Activated naive CD8-positive, alpha-beta T cell treated with anti-CD3 and anti-CD28 coated beads, Interleukin-2, amount 50 U/mL, for 24 hours (primary cell): ENCODE measurements at regions not wholly inside any gene's neighbourhood (a gene's known extent, or its start where the extent isn't known, plus 50 kb on each side); places are given as distances from the start of the nearest gene placed in this dataset.
A peak's percentile ranks its signal among the peaks of the same experiment; 100 is the strongest.

ENCODE experiments used
- ATAC-seq: fragments of 150-1000 bp; cut with Tn5 transposase; one replicate; pipeline ENCODE4 v1.10.0; 2021
- DNase-seq: peaks from one replicate; pipeline ENCODE4 v3.0.0; 2021
- H3K27ac Mint-ChIP-seq: one replicate; pipeline ENCODE4 v1.8.0; 2021; ENCODE audit warnings: mild to moderate bottlenecking, mixed read lengths
- H3K27me3 Mint-ChIP-seq: one replicate; pipeline ENCODE4 v1.8.0; 2021; ENCODE audit warnings: mixed read lengths
- H3K36me3 Mint-ChIP-seq: one replicate; pipeline ENCODE4 v1.8.0; 2021; ENCODE audit warnings: low read depth, mixed read lengths
- H3K4me1 Mint-ChIP-seq: one replicate; pipeline ENCODE4 v1.8.0; 2021; ENCODE audit warnings: mixed read lengths
- H3K4me3 Mint-ChIP-seq: one replicate; pipeline ENCODE4 v1.8.0; 2021; ENCODE audit warnings: mild to moderate bottlenecking, moderate library complexity, mixed read lengths
- H3K9me3 Mint-ChIP-seq: one replicate; pipeline ENCODE4 v1.8.0; 2021; ENCODE audit warnings: mixed read lengths

DNA sequence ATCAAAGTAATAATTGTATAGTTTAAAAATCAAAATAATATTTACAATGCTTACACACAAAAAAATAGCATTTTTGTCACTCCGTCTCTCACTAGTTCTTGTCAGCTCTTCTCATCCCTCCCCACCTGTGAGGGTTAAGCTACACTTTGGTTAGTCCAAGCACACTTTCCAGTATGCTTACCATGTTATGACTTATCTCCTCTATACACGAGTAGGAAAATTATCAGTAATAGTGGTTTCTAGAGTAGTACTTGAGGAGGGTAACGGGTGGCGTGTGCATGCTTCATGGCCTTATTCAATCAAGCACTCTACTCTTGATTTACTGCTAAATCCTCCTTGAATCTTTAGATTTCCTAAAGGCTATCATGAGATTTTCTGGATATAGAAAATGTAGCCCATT, 443.7 kb downstream of the UTRN start:
- Mint-ChIP-seq H3K4me3 (no peak overlapping the region), H3K27me3 (no peaks in the 10 kb centered on the region), H3K27ac (peak overlapping the region; percentile 70), H3K9me3 (peaks cover 5% of the 10 kb centered on the region), H3K4me1 (peaks cover 54% of the 10 kb centered on the region), H3K36me3 (peaks cover 21% of the 10 kb centered on the region)
- ATAC-seq = peak; percentile 78
- DNase-seq = no peak

DNA sequence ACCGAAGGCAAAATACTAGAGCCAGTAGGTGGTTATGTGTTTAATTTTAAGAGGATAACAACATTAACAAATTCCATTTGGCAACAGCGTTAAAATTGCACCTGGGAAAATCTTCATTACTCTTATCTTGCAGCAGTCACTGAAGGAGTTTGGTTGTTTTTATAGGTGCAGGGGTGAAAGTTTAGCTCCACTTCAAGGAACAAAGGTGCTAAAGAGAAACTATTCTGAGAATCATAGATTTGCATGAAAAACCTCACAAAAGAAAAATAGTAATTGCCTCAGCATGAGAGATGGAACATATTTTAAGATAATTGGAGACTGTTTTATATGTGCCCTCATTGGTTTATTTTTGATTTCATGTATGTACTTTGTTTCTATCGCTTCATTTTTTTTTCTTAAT, 444.4 kb downstream of the UTRN start:
- H3K4me3 Mint-ChIP-seq = no peak overlapping the region
- peaks cover 20% of the 10 kb centered on the region for H3K36me3 Mint-ChIP-seq
- H3K9me3 Mint-ChIP-seq = peaks cover 3% of the 10 kb centered on the region
- peaks cover 53% of the 10 kb centered on the region for H3K4me1 Mint-ChIP-seq
- ATAC-seq (no peak), DNase-seq (no peak)
- H3K27me3 Mint-ChIP-seq = no peaks in the 10 kb centered on the region
- peak overlapping the region; percentile 70 for H3K27ac Mint-ChIP-seq

DNA sequence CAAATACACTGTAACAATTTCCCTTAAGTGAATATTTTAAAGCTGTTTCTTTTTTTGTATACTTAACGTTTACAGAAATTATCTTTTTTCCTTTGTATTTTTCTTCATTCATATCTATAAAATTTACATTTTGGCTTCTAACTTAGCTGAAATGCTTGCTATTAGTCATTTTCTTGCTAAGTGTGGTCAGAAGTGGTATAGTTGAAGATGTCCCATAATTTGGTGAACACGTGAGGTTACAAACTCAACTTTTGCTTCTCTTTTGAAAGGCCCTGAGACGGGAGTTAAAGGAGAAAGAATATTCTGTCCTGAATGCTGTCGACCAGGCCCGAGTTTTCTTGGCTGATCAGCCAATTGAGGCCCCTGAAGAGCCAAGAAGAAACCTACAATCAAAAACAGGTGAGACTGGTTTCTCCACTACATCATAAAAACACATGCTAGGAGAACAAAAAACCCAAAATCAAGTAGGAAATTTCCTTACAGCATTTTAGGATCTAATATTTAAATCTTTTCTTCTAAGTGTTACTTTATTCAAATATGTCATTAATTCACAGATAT, 445.0 kb downstream of the UTRN start:
- DNase-seq = no peak
- no peak for ATAC-seq
- peaks cover 14% of the 10 kb centered on the region for H3K36me3 Mint-ChIP-seq
- no peaks in the 10 kb centered on the region for H3K27me3 Mint-ChIP-seq
- peak overlapping the region; percentile 70 for H3K27ac Mint-ChIP-seq
- H3K4me1 Mint-ChIP-seq = peaks cover 47% of the 10 kb centered on the region
- H3K9me3 Mint-ChIP-seq = no peaks in the 10 kb centered on the region
- no peak overlapping the region for H3K4me3 Mint-ChIP-seq

DNA sequence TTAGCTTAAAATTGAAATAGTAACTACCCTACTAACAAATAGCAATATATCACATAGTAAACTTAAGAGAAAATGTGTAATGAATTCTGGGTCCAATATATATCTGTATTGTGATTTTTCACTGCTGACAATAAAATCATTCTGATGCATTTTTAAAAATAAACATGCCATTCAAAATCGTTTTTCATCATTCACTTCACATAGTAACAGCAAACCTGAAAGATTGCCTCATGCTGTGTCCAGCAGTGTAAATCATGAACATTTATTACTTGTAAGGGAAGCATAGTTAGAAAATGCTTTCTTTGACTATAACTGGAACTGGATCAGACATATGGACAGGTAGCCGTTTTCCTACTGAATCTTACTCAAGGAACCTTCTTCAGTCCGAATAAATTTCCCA, 446.1 kb downstream of the UTRN start:
- peaks cover 36% of the 10 kb centered on the region for H3K4me1 Mint-ChIP-seq
- no peak overlapping the region for H3K27ac Mint-ChIP-seq
- H3K27me3 Mint-ChIP-seq = no peaks in the 10 kb centered on the region
- DNase-seq (no peak), ATAC-seq (no peak)
- H3K36me3 Mint-ChIP-seq = peaks cover 14% of the 10 kb centered on the region
- no peaks in the 10 kb centered on the region for H3K9me3 Mint-ChIP-seq
- no peak overlapping the region for H3K4me3 Mint-ChIP-seq

DNA sequence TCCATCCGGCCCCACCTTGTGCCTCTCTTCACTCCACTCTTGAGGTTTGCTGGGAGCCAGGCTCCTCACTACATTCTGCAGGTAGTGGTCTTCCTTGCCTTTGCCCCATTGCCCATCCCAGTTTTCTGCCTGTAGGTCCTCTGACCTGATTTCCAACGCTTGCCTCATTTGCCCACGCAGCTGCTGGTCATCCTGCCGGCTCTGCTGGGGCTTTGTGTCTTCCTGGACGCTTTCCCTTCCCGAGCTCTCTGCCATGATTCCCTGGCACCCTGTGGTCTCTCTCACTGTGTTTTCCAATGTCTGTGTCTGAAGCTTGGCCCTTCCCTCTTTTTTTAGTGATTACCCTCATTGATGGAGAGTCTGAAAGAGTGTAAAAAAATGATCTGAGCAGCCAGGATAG, 451.6 kb downstream of the UTRN start:
- no peak for DNase-seq
- ATAC-seq = no peak
- Mint-ChIP-seq H3K27ac (no peak overlapping the region), H3K9me3 (no peaks in the 10 kb centered on the region), H3K36me3 (peaks cover 11% of the 10 kb centered on the region), H3K4me1 (no peaks in the 10 kb centered on the region), H3K4me3 (no peak overlapping the region), H3K27me3 (no peaks in the 10 kb centered on the region)

DNA sequence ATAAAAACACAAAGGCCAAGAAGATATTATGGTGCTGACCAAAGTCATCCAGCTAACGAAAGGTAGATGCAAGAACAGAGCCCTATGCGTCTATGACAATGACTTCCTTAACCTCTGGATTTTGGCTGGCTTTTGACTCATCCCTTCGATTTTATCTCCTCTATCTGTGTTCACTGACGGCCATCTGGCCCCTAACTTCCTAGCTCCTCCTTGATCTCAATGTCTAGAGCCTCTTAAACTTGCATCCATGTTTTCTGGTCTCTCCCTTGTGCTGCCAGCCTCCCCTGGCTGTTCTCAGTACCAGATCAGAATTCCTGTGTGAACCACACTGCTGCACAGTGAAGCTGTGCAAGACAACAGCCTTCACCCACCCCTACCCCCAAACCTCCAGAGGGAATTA, 452.9 kb downstream of the UTRN start:
- no peak for ATAC-seq
- Mint-ChIP-seq H3K9me3 (no peaks in the 10 kb centered on the region), H3K36me3 (peaks cover 11% of the 10 kb centered on the region), H3K27me3 (no peaks in the 10 kb centered on the region), H3K27ac (no peak overlapping the region), H3K4me1 (no peaks in the 10 kb centered on the region), H3K4me3 (no peak overlapping the region)
- no peak for DNase-seq

DNA sequence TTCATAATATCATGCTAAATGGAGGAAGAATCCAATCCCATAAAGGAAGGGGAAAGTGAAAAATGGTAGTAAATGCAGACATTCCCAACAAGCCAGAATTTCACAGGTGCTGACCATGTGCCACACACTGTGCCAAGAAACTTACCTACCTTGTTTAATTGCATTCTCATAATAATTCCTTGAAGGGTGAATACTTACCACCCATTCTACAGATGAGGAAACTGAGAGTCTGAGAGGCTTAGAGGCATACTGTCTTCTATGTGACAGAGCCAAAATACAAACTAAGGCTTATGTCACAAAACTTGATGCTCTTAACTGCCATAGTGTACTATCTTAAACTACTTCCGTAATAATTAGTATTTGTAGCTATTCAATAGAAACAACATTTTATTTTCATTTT, 454.7 kb downstream of the UTRN start:
- no peak for DNase-seq
- ATAC-seq = no peak
- no peaks in the 10 kb centered on the region for H3K4me1 Mint-ChIP-seq
- H3K27me3 Mint-ChIP-seq = no peaks in the 10 kb centered on the region
- no peak overlapping the region for H3K27ac Mint-ChIP-seq
- H3K4me3 Mint-ChIP-seq = no peak overlapping the region
- H3K9me3 Mint-ChIP-seq = no peaks in the 10 kb centered on the region
- H3K36me3 Mint-ChIP-seq = peaks cover 8% of the 10 kb centered on the region

DNA sequence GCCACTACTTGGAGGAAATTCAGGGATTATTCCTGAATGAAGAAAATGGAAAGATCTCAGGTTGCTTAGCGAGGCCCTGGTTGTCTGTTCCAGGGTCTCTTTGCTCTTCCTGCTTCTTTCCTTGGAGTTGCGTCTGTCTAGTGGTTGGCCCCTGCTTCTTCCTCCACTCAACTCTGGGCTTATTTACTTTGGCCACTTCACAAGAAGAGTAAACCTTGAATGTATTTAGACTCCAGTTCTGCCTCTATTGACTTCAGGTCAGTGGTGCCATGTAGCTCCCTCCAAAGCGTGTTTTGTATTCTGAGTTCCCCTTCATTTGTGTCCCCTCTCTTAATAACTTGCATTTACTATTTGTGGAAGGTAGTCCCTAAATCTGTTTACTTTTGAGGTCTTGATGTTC, 456.5 kb downstream of the UTRN start:
- Mint-ChIP-seq H3K36me3 (peaks cover 6% of the 10 kb centered on the region), H3K27ac (no peak overlapping the region), H3K4me3 (no peak overlapping the region), H3K9me3 (no peaks in the 10 kb centered on the region), H3K4me1 (peaks cover under 1% of the 10 kb centered on the region), H3K27me3 (no peaks in the 10 kb centered on the region)
- ATAC-seq (no peak), DNase-seq (no peak)

DNA sequence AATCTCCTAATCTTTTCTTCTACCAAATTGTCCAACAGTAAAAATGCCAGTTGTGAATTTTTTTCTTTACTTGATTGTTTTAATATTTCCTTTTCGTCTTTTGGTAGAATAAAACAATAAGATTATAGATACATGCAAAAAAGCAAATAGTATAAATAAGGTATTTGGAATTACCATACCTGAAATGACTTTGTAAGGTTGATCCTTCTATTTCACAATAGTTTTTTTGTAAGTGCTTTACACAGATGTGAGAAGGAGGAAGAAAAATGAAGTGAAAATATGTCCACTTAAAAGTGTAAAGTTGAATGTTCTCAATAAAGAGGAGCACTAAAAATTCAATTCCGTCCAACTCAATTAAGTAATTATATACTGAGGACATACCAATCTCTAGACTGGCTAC, 457.6 kb downstream of the UTRN start:
- peaks cover 10% of the 10 kb centered on the region for H3K4me1 Mint-ChIP-seq
- no peak for DNase-seq
- H3K36me3 Mint-ChIP-seq = peaks cover 7% of the 10 kb centered on the region
- no peak overlapping the region for H3K27ac Mint-ChIP-seq
- no peaks in the 10 kb centered on the region for H3K9me3 Mint-ChIP-seq
- H3K27me3 Mint-ChIP-seq = no peaks in the 10 kb centered on the region
- no peak overlapping the region for H3K4me3 Mint-ChIP-seq
- no peak for ATAC-seq

DNA sequence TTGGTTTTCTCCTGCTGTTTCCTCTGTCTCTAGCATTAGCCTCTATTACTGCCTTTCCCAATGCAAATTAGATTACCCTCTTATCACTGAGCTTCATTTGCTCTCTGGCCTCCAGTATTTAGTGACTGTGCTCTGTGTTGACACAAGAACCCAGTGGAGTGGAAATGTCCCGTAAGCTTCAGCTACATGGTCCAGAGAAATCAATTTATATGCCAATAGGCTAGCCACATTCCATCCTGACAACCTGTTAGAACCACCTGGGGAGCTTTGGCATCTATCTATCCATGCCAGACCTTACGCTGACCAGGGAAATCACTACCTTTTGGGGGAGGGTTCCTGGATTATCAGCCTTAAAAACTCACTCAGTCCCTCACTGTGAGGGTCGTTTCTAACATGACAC, 459.6 kb downstream of the UTRN start:
- Mint-ChIP-seq H3K27me3 (no peaks in the 10 kb centered on the region), H3K36me3 (peaks cover 7% of the 10 kb centered on the region), H3K4me3 (no peak overlapping the region), H3K9me3 (no peaks in the 10 kb centered on the region), H3K4me1 (peaks cover 10% of the 10 kb centered on the region), H3K27ac (no peak overlapping the region)
- DNase-seq = no peak
- no peak for ATAC-seq

DNA sequence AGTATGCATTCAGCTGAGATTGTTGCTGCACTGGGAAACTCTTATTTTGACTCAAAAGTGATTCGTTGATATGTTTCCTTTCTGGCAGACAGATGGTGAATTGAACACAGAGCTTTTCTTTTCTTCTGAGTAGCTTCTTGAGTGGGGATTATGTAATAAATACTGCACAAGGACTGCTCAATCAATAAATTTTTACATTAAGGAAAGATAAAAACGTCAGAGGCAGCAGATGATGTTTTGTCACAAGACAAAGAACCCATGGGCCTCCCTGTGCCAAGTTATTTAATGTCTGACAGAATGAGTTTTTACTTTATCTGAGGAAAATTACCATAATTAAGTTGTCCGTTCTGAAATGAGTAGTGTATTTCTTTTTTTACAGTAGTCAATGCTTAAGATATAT, 460.3 kb downstream of the UTRN start:
- Mint-ChIP-seq H3K4me3 (no peak overlapping the region), H3K27me3 (no peaks in the 10 kb centered on the region), H3K27ac (no peak overlapping the region), H3K36me3 (peaks cover 10% of the 10 kb centered on the region), H3K9me3 (no peaks in the 10 kb centered on the region), H3K4me1 (peaks cover 10% of the 10 kb centered on the region)
- no peak for ATAC-seq
- DNase-seq = no peak

DNA sequence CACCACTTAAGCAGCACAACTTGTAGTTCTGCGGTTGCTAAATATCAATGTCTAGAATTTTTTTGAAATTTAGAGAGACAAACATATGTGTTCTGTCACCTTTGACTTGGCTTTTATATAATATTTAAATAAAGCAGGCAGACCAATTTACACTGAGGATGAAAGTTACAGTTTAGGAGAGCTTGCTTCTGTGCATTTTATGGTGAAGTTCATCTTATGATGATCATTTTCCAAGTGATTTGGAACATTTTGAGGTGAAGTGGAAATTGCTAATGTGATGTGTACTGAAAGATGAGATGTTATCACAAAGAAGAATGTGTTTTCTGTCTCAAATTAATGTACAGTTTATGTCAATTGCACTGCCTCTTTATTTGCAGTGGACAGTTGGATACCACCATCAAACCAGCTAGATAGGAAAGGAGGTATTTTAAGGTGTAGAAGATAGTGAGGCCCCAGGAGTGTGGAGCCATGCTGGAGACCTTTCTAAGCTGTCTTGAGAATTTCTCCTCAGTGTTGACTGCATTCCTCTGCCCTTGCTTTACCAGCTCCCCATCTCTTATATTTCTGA, 461.9 kb downstream of the UTRN start:
- H3K36me3 Mint-ChIP-seq = peaks cover 9% of the 10 kb centered on the region
- peak; percentile 57 for ATAC-seq

DNA sequence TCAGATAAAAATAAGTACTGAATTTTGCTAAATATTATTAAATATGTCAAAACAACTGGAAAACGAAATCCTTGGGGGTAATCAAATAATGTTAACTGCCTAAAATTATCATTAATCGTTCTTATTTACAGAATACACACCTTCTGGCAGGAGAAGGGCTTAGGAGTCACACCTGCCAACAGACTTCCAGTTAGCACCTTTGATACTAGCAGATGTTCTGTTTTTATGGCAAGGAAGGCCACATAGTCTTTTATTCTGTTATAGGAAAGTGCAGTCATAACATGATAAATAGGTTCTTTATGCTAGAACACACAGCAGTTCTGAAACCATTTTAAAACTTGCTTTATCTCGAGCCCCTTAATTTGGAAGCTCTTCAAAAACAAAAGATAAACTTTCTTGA, 464.1 kb downstream of the UTRN start:
- ATAC-seq (no peak), DNase-seq (no peak)
- peaks cover 10% of the 10 kb centered on the region for H3K4me1 Mint-ChIP-seq
- H3K36me3 Mint-ChIP-seq = peaks cover 17% of the 10 kb centered on the region
- no peak overlapping the region for H3K27ac Mint-ChIP-seq
- H3K4me3 Mint-ChIP-seq = no peak overlapping the region
- H3K9me3 Mint-ChIP-seq = no peaks in the 10 kb centered on the region
- no peaks in the 10 kb centered on the region for H3K27me3 Mint-ChIP-seq

More for the DNA sequence above, 461.9 kb downstream of the UTRN start:
- peak overlapping the region; percentile 13 for H3K4me3 Mint-ChIP-seq
- peaks cover 10% of the 10 kb centered on the region for H3K4me1 Mint-ChIP-seq
- no peaks in the 10 kb centered on the region for H3K9me3 Mint-ChIP-seq
- DNase-seq = no peak
- peak overlapping the region; percentile 63 for H3K27ac Mint-ChIP-seq
- H3K27me3 Mint-ChIP-seq = no peaks in the 10 kb centered on the region

DNA sequence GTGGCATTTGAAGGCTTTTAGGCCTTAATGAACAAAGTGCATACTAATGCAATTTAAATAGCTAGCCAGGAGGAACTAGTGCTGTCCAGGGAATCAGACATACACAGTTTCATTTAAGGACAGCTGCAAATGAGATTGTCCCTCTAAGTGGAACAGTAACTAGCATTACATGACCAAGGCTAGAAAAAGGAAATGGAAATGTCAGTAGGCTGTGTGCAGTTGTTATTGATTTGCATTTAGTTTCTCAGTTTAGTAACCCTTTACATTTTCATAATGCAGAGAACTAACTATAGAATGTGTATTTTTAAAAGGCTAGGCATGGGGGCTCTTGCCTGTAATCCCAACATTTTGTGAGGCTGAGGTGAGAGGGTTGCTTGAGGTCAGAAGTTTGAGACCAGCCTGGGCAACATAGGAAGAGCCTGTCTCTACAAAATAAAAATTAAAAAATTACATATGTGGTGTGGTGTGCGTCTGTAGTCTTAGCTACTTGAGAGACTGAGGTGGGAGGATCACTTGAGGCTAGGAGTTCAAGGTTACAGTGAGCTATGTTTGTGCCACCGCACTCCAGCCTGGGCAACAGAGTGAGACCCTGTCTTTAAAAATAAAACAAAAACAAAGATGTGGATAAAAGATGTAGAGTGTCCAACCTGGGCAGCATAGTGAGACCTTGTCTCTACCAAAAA, 468.0 kb downstream of the UTRN start:
- no peak overlapping the region for H3K4me3 Mint-ChIP-seq
- DNase-seq = no peak
- H3K27me3 Mint-ChIP-seq = no peaks in the 10 kb centered on the region
- no peaks in the 10 kb centered on the region for H3K4me1 Mint-ChIP-seq
- ATAC-seq = no peak
- no peaks in the 10 kb centered on the region for H3K9me3 Mint-ChIP-seq
- no peak overlapping the region for H3K27ac Mint-ChIP-seq
- H3K36me3 Mint-ChIP-seq = peaks cover 21% of the 10 kb centered on the region

DNA sequence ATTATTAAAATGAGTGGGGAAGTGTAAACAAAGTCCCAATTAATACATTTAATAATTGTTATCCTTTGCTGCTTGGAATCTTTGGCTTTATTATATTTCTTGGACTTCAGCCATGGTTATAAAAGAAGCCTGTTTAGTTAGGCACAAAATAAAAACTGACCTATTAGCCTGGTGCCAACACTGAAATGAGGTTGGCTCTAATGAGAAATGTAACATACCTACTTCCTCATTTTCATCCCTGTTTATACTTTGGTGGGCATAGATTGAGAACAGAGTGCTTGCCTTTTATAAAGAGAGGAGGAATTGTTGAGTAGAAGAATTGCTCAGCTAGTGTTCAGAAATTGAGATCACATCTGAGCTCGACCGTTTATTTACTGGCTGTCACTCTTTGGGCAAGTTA, 471.3 kb downstream of the UTRN start:
- no peak overlapping the region for H3K4me3 Mint-ChIP-seq
- H3K9me3 Mint-ChIP-seq = no peaks in the 10 kb centered on the region
- peaks cover 14% of the 10 kb centered on the region for H3K36me3 Mint-ChIP-seq
- H3K27ac Mint-ChIP-seq = no peak overlapping the region
- H3K4me1 Mint-ChIP-seq = no peaks in the 10 kb centered on the region
- ATAC-seq (no peak), DNase-seq (no peak)
- H3K27me3 Mint-ChIP-seq = no peaks in the 10 kb centered on the region
